Adrenal gland (tissue), 9 donors: ENCODE measurements at regions not wholly inside any gene's neighbourhood (a gene's known extent, or its start where the extent isn't known, plus 50 kb on each side); places are given as distances from the start of the nearest gene placed in this dataset.

Experiments used
- DNase-seq, 7 donors: peaks; one replicate each; pipeline ENCODE4 v3.0.0-alpha.2; 2019 to 2020
- H3K27ac ChIP-seq, 5 donors: fragments of 200-600 bp; sonication (generic) in 4 of 5; 1 replicate in 3 of 5; 2 replicates in 2 of 5; pipeline versions ENCODE4 v1.5.1 to v1.8.0; 2016 to 2020; ENCODE audit warnings: mild to moderate bottlenecking in 1 of 5
- H3K27me3 ChIP-seq: fragments of 200-600 bp; 2 replicates; pipeline ENCODE4 v1.8.0; 2021
- H3K36me3 ChIP-seq, 2 donors: fragments of 200-600 bp; replicated peaks in 1 of 2; 1 replicate in 1 of 2; 2 replicates in 1 of 2; pipeline versions ENCODE4 v1.5.1 to v1.8.0; 2018 to 2022
- H3K4me1 ChIP-seq, 2 donors: fragments of 200-600 bp; replicated peaks in 1 of 2; 1 replicate in 1 of 2; 2 replicates in 1 of 2; pipeline versions ENCODE4 v1.5.1 to v1.8.0; 2018 to 2021
- H3K4me3 ChIP-seq, 4 donors: fragments of 200-600 bp; sonication (generic) in 3 of 4; one replicate each; pipeline ENCODE4 v1.5.1; 2016 to 2018
- H3K9me3 ChIP-seq, 3 donors: fragments of 200-600 bp; sonication (generic) in 1 of 3; replicated peaks in 1 of 3; 1 replicate in 2 of 3; 2 replicates in 1 of 3; pipeline versions ENCODE4 v1.5.1 to v1.8.0; 2016 to 2021
- CTCF ChIP-seq, 6 experiments: fragments of 450-650 bp in 4 of 6; fragments of 200-600 bp in 2 of 6; sonication (generic) in 1 of 6; IDR thresholded peaks; 1 replicate in 5 of 6; 2 replicates in 1 of 6; pipeline versions ENCODE4 v1.5.1 to v1.8.0; 2016 to 2021; ENCODE audit warnings: antibody characterized with exemption in 6 of 6, mild to moderate bottlenecking in 2 of 6, moderate library complexity in 1 of 6
- POLR2A ChIP-seq, 2 donors: fragments of 450-650 bp; IDR thresholded peaks; one replicate each; pipeline ENCODE4 v1.6.1; 2017; ENCODE audit warnings: antibody characterized with exemption in 2 of 2, mild to moderate bottlenecking in 2 of 2, moderate library complexity in 1 of 2
- WGBS, 4 donors: extraction: QIAGEN DNeasy Blood & Tissue Kit in 2 of 4; methylation state at CpG; one replicate each; pipeline versions ENCODE4 v1.1.5 to v1.1.7; 2013 to 2017; 5-methylcytosine and 5-hydroxymethylcytosine counted together
- intact Hi-C, 2 donors: fragments of 100-400 bp; cut with DNase I; formaldehyde crosslinking; loops; one replicate each; pipeline versions ENCODE4 v1.14.1 to v1.15.0; 2022 to 2023
- donor health status: healthy with polysubstance abuse.
- donor health status: Bipolar disorder and iron deficiency.
- donor health status: DM: yes; HTN: yes; CAD: no.
- donor health status: DM: no; HTN: no; CAD: no.
- donor health status: DM: no; HTN: no; CAD: no.

DNA sequence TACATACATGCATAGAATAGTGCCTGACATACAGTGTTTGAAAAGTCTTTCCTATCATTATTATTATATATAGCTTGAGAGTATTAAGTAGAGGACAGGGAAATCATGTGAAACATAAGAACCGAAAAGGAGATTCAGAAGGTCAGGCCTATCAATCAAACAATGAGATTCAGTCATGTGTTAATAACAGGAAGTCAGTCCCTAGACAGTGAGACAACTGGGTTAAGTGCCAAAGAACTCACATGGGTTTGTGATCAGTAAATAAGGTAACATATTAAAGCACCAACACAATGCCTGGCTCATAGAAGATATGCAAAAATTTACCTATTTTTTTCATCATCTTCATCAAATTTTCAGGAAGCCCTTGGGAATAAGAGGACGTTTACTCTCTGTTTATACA, 174.3 kb upstream of the FAT3 start:
- DNase-seq = no peak
- no peak for TF ChIP-seq CTCF (IDR thresholded peaks at IDR 0.05)
- no peak for TF ChIP-seq POLR2A (IDR thresholded peaks at IDR 0.05)
- no peaks in the 10 kb centered on the region for H3K9me3 ChIP-seq
- WGBS, 4 donors = 31 to 44% (median 32%) methylated on average over 2 of the region's 2 CpGs
- H3K27ac ChIP-seq = no peak overlapping the region
- intact Hi-C loops = no loop called here
- H3K4me3 ChIP-seq = no peak overlapping the region
- H3K36me3 ChIP-seq = no peaks in the 10 kb centered on the region
- no peaks in the 10 kb centered on the region for H3K4me1 ChIP-seq
- no peaks in the 10 kb centered on the region for H3K27me3 ChIP-seq

DNA sequence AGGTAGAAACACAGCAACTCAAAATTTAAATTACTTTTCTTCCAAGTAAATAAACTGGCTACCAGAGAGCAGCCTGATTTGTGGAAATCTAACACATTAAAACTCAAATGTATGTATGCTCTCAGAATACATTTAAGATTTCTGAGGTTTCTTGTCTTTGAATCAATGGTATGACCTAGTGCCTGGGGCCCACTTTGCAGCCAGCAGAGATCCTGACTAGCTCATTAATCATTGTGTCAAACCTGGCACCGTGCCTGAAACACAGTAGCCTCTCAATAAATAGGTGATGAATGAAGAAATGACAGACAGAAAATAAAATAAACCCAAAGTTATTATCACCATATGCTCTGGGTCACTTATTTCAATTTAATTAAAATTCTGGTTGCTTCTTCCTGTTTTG, 176.2 kb upstream of the FAT3 start:
- Histone ChIP-seq H3K4me1 (no peaks in the 10 kb centered on the region), H3K4me3 (no peak overlapping the region), H3K27me3 (no peaks in the 10 kb centered on the region), H3K27ac (no peak overlapping the region), H3K9me3 (no peaks in the 10 kb centered on the region), H3K36me3 (no peaks in the 10 kb centered on the region)
- no peak for DNase-seq
- TF ChIP-seq CTCF (IDR thresholded peaks at IDR 0.05) (no peak), POLR2A (IDR thresholded peaks at IDR 0.05) (no peak)
- 0 to 6% (median 1%) methylated on average over 1 of the region's 1 CpG for WGBS, 4 donors
- intact Hi-C loops = no loop called here

GRCh38 chr11:92046103-92046502, 178.5 kb upstream of the FAT3 start:
- no peak for DNase-seq
- no peak overlapping the region for H3K4me3 ChIP-seq
- no peaks in the 10 kb centered on the region for H3K36me3 ChIP-seq
- intact Hi-C loops = no loop called here
- no peaks in the 10 kb centered on the region for H3K9me3 ChIP-seq
- H3K27me3 ChIP-seq = no peaks in the 10 kb centered on the region
- no peak overlapping the region for H3K27ac ChIP-seq
- no peak for TF ChIP-seq POLR2A (IDR thresholded peaks at IDR 0.05)
- TF ChIP-seq CTCF (IDR thresholded peaks at IDR 0.05) = no peak
- H3K4me1 ChIP-seq = no peaks in the 10 kb centered on the region

DNA sequence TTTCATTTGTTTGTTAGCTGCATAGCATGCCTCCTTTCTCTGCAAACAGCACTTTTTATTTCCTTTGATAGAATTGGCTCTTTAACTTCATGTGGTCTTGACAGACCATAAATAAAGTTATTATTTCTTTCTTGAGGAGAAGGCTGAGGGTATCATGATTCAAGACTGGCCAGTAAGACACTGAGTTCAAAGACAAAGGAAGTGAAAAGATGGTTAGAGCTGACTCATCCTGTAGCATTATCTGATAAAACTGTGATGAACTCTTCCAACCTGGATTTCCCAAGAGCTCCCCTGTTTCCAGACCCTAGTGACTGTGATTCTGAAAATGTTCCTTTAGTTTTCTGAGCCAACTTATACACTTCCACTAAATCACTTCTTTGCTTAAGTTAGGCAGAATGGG, 179.3 kb upstream of the FAT3 start:
- TF ChIP-seq POLR2A (IDR thresholded peaks at IDR 0.05) = no peak
- no peak for TF ChIP-seq CTCF (IDR thresholded peaks at IDR 0.05)
- Histone ChIP-seq H3K27me3 (no peaks in the 10 kb centered on the region), H3K27ac (no peak overlapping the region), H3K4me3 (no peak overlapping the region), H3K9me3 (no peaks in the 10 kb centered on the region), H3K4me1 (no peaks in the 10 kb centered on the region), H3K36me3 (no peaks in the 10 kb centered on the region)
- no peak for DNase-seq
- intact Hi-C loops = no loop called here
